ENCODE measurements at regions not wholly inside any gene's neighbourhood (a gene's known extent, or its start where the extent isn't known, plus 50 kb on each side); places are given as distances from the start of the nearest gene placed in this dataset.

GRCh38 chr3:8128686-8129085, 372.9 kb upstream of the LMCD1 start:
- no peaks in the 10 kb centered on the region for H3K27me3 ChIP-seq (replicated peaks; ENCODE audit: insufficient read depth, low read depth, low read length, poor library complexity)
- H3K4me1 ChIP-seq (ENCODE audit: insufficient read depth, low read length, poor library complexity, severe bottlenecking) = no peaks in the 10 kb centered on the region
- CTCF ChIA-PET = no interaction called here
- no TSS peak for BruUV-seq (replicated peaks)
- no peak for TF ChIP-seq EZH2 (IDR thresholded peaks at IDR 0.05; ENCODE audit: borderline replicate concordance, low read depth, low read length, poor library complexity, severe bottlenecking)
- TF ChIP-seq, protein P1, sequence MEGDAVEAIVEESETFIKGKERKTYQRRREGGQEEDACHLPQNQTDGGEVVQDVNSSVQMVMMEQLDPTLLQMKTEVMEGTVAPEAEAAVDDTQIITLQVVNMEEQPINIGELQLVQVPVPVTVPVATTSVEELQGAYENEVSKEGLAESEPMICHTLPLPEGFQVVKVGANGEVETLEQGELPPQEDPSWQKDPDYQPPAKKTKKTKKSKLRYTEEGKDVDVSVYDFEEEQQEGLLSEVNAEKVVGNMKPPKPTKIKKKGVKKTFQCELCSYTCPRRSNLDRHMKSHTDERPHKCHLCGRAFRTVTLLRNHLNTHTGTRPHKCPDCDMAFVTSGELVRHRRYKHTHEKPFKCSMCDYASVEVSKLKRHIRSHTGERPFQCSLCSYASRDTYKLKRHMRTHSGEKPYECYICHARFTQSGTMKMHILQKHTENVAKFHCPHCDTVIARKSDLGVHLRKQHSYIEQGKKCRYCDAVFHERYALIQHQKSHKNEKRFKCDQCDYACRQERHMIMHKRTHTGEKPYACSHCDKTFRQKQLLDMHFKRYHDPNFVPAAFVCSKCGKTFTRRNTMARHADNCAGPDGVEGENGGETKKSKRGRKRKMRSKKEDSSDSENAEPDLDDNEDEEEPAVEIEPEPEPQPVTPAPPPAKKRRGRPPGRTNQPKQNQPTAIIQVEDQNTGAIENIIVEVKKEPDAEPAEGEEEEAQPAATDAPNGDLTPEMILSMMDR (conservative IDR thresholded peaks at IDR 0.05; ENCODE audit: low read depth, low read length) = no peak
- POLR2A ChIA-PET (ENCODE audit: low non-redundant PET) = no interaction called here
- H3K4me3 ChIP-seq (ENCODE audit: low read depth, low read length, poor library complexity, severe bottlenecking) = no peak overlapping the region
- no peak overlapping the region for H3K27ac ChIP-seq (ENCODE audit: low read depth, low read length, poor library complexity, severe bottlenecking)
- no peaks in the 10 kb centered on the region for H3K9me3 ChIP-seq (ENCODE audit: low read depth, low read length, poor library complexity, severe bottlenecking)
- no peaks in the 10 kb centered on the region for H3K36me3 ChIP-seq (ENCODE audit: insufficient read depth, low read length, poor library complexity, severe bottlenecking)
- intact Hi-C loops (cut with micrococcal nuclease; ENCODE audit: unreplicated experiment) = no loop called here
- DNase-seq (ENCODE audit: low spot score) = no peak

GRCh38 chr3:8136553-8136952, 365.1 kb upstream of the LMCD1 start:
- H3K27me3 ChIP-seq (replicated peaks; ENCODE audit: insufficient read depth, low read depth, low read length, poor library complexity) = no peaks in the 10 kb centered on the region
- ChIA-PET POLR2A (ENCODE audit: low non-redundant PET) (no interaction called here), CTCF (no interaction called here)
- no peak overlapping the region for H3K27ac ChIP-seq (ENCODE audit: low read depth, low read length, poor library complexity, severe bottlenecking)
- no peak for DNase-seq (ENCODE audit: low spot score)
- H3K4me3 ChIP-seq (ENCODE audit: low read depth, low read length, poor library complexity, severe bottlenecking) = no peak overlapping the region
- no peaks in the 10 kb centered on the region for H3K4me1 ChIP-seq (ENCODE audit: insufficient read depth, low read length, poor library complexity, severe bottlenecking)
- intact Hi-C loops (cut with micrococcal nuclease; ENCODE audit: unreplicated experiment) = no loop called here
- no peaks in the 10 kb centered on the region for H3K9me3 ChIP-seq (ENCODE audit: low read depth, low read length, poor library complexity, severe bottlenecking)
- no TSS peak for BruUV-seq (replicated peaks)
- no peaks in the 10 kb centered on the region for H3K36me3 ChIP-seq (ENCODE audit: insufficient read depth, low read length, poor library complexity, severe bottlenecking)
- TF ChIP-seq, protein P1 (conservative IDR thresholded peaks at IDR 0.05; ENCODE audit: low read depth, low read length) = no peak
- no peak for TF ChIP-seq EZH2 (IDR thresholded peaks at IDR 0.05; ENCODE audit: borderline replicate concordance, low read depth, low read length, poor library complexity, severe bottlenecking)

- Histone ChIP-seq H3K4me1 (ENCODE audit: insufficient read depth, low read length, poor library complexity, severe bottlenecking) (no peaks in the 10 kb centered on the region), H3K9me3 (ENCODE audit: low read depth, low read length, poor library complexity, severe bottlenecking) (no peaks in the 10 kb centered on the region), H3K4me3 (ENCODE audit: low read depth, low read length, poor library complexity, severe bottlenecking) (no peak overlapping the region), H3K36me3 (ENCODE audit: insufficient read depth, low read length, poor library complexity, severe bottlenecking) (no peaks in the 10 kb centered on the region), H3K27ac (ENCODE audit: low read depth, low read length, poor library complexity, severe bottlenecking) (no peak overlapping the region), H3K27me3 (replicated peaks; ENCODE audit: insufficient read depth, low read depth, low read length, poor library complexity) (no peaks in the 10 kb centered on the region)
- POLR2A ChIA-PET (ENCODE audit: low non-redundant PET) = no interaction called here
- no TSS peak for BruUV-seq (replicated peaks)
- CTCF ChIA-PET = no interaction called here
- intact Hi-C loops (cut with micrococcal nuclease; ENCODE audit: unreplicated experiment) = no loop called here
- DNase-seq (ENCODE audit: low spot score) = peak; percentile 22
- TF ChIP-seq EZH2 (IDR thresholded peaks at IDR 0.05; ENCODE audit: borderline replicate concordance, low read depth, low read length, poor library complexity, severe bottlenecking) = no peak
- TF ChIP-seq, protein P1 (conservative IDR thresholded peaks at IDR 0.05; ENCODE audit: low read depth, low read length) = no peak
Measured at GRCh38 chr3:8143186-8143585, 358.4 kb upstream of the LMCD1 start.

Data from A673 (cell line).